ENCODE measurements at regions not wholly inside any gene's neighbourhood (a gene's known extent, or its start where the extent isn't known, plus 50 kb on each side); places are given as distances from the start of the nearest gene placed in this dataset.

DNA sequence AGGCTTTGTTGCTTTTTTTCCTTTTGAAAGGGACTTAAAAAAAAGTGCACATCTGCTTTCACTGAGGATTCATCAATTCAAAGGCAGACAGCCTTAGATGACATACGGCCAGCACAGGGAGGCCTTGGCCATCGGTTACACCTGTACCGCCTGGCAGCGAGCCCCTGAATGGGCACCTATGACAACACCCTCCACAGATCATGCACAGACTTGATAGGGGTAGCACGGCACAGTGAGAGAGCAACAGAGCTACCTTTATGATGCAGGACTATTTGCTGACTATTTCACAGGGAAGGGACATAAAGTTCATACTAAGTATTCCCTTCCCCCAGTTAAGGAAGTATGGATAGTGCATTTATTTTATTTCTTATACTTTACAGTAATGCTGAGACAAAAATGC is 137.9 kb upstream of the ARID2 start:
- TF ChIP-seq FOXP2 (optimal IDR thresholded peaks at IDR 0.05; ENCODE audit: borderline replicate concordance, extremely low read depth, extremely low read length, insufficient read depth) (no peak), REST (IDR thresholded peaks at IDR 0.05; ENCODE audit: insufficient read depth in 1 of 2, low read depth in 2 of 2, low read length in 2 of 2) (no peak), POLR2AphosphoS5 (IDR thresholded peaks at IDR 0.05; ENCODE audit: low read depth, low read length) (no peak), TAF1 (IDR thresholded peaks at IDR 0.05; ENCODE audit: borderline replicate concordance, insufficient read depth, low read length) (no peak), SIN3A (IDR thresholded peaks at IDR 0.05; ENCODE audit: borderline replicate concordance, insufficient read depth, low read length) (no peak)

GRCh38 chr12:45596366-45596765 is 133.1 kb upstream of the ARID2 start:
- no peak for TF ChIP-seq SIN3A (IDR thresholded peaks at IDR 0.05; ENCODE audit: borderline replicate concordance, insufficient read depth, low read length)
- no peak for TF ChIP-seq TAF1 (IDR thresholded peaks at IDR 0.05; ENCODE audit: borderline replicate concordance, insufficient read depth, low read length)
- TF ChIP-seq POLR2AphosphoS5 (IDR thresholded peaks at IDR 0.05; ENCODE audit: low read depth, low read length) = no peak
- TF ChIP-seq REST (IDR thresholded peaks at IDR 0.05; ENCODE audit: insufficient read depth in 1 of 2, low read depth in 2 of 2, low read length in 2 of 2) = no peak
- no peak for TF ChIP-seq FOXP2 (optimal IDR thresholded peaks at IDR 0.05; ENCODE audit: borderline replicate concordance, extremely low read depth, extremely low read length, insufficient read depth)

- no peak for TF ChIP-seq FOXP2 (optimal IDR thresholded peaks at IDR 0.05; ENCODE audit: borderline replicate concordance, extremely low read depth, extremely low read length, insufficient read depth)
- no peak for TF ChIP-seq POLR2AphosphoS5 (IDR thresholded peaks at IDR 0.05; ENCODE audit: low read depth, low read length)
- no peak for TF ChIP-seq SIN3A (IDR thresholded peaks at IDR 0.05; ENCODE audit: borderline replicate concordance, insufficient read depth, low read length)
- no peak for TF ChIP-seq REST (IDR thresholded peaks at IDR 0.05; ENCODE audit: insufficient read depth in 1 of 2, low read depth in 2 of 2, low read length in 2 of 2)
- no peak for TF ChIP-seq TAF1 (IDR thresholded peaks at IDR 0.05; ENCODE audit: borderline replicate concordance, insufficient read depth, low read length)
These were observed 131.2 kb upstream of the ARID2 start for GRCh38 chr12:45598336-45598735.

DNA sequence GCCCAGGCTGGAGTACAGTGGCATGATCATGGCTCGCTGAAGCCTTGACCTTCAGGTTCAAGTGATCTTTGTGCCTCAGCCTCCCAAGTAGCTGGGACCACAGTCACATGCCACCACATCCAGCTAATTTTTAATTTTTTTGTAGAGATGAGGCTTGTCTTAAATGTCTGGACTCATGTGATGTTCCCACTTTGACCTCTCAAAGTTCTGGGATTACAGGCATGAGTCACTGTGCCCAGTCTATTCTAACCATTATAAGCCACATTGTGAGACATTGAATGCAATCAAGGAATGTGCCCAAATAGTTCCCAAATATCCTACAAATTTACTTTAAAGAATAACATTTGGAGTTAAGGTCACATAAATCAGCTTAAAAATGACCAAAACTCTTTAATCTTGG is 130.7 kb upstream of the ARID2 start:
- no peak for TF ChIP-seq POLR2AphosphoS5 (IDR thresholded peaks at IDR 0.05; ENCODE audit: low read depth, low read length)
- no peak for TF ChIP-seq SIN3A (IDR thresholded peaks at IDR 0.05; ENCODE audit: borderline replicate concordance, insufficient read depth, low read length)
- no peak for TF ChIP-seq REST (IDR thresholded peaks at IDR 0.05; ENCODE audit: insufficient read depth in 1 of 2, low read depth in 2 of 2, low read length in 2 of 2)
- no peak for TF ChIP-seq TAF1 (IDR thresholded peaks at IDR 0.05; ENCODE audit: borderline replicate concordance, insufficient read depth, low read length)
- no peak for TF ChIP-seq FOXP2 (optimal IDR thresholded peaks at IDR 0.05; ENCODE audit: borderline replicate concordance, extremely low read depth, extremely low read length, insufficient read depth)

- no peak for TF ChIP-seq TAF1 (IDR thresholded peaks at IDR 0.05; ENCODE audit: borderline replicate concordance, insufficient read depth, low read length)
- no peak for TF ChIP-seq FOXP2 (optimal IDR thresholded peaks at IDR 0.05; ENCODE audit: borderline replicate concordance, extremely low read depth, extremely low read length, insufficient read depth)
- no peak for TF ChIP-seq REST (IDR thresholded peaks at IDR 0.05; ENCODE audit: insufficient read depth in 1 of 2, low read depth in 2 of 2, low read length in 2 of 2)
- TF ChIP-seq POLR2AphosphoS5 (IDR thresholded peaks at IDR 0.05; ENCODE audit: low read depth, low read length) = no peak
- TF ChIP-seq SIN3A (IDR thresholded peaks at IDR 0.05; ENCODE audit: borderline replicate concordance, insufficient read depth, low read length) = no peak
These were observed 130.3 kb upstream of the ARID2 start for GRCh38 chr12:45599196-45599595.

All from PFSK-1 (cell line).